ENCODE measurements at regions not wholly inside any gene's neighbourhood (a gene's known extent, or its start where the extent isn't known, plus 50 kb on each side); places are given as distances from the start of the nearest gene placed in this dataset.

- TF ChIP-seq EZH2 (IDR thresholded peaks at IDR 0.05; ENCODE audit: low read depth, unreplicated experiment) (no peak), POLR2AphosphoS5 (IDR thresholded peaks at IDR 0.05; ENCODE audit: low read depth) (no peak), REST (IDR thresholded peaks at IDR 0.05; ENCODE audit: unreplicated experiment) (no peak), CTCF (conservative IDR thresholded peaks at IDR 0.05; ENCODE audit: low read depth in 2 of 2) (no peak)
Measured at GRCh38 chr13:31930490-31930889, 101.1 kb upstream of the FRY start.

Measured in GM23338 (cell line).